Gastrocnemius medialis (tissue), 4 donors: ENCODE measurements at regions not wholly inside any gene's neighbourhood (a gene's known extent, or its start where the extent isn't known, plus 50 kb on each side); places are given as distances from the start of the nearest gene placed in this dataset.

ENCODE experiments used
- ATAC-seq, 2 donors: fragments of 150-250 bp; one replicate each; pipeline ENCODE4 v1.9.1; 2016
- DNase-seq, 2 donors: peaks; one replicate each; pipeline ENCODE4 v3.0.0-alpha.2; 2019
- H3K27ac ChIP-seq, 4 donors: fragments of 200-600 bp; sonication (generic); 1 replicate in 1 of 4; 2 replicates in 3 of 4; pipeline ENCODE4 v1.5.1; 2016 to 2018; ENCODE audit warnings: mild to moderate bottlenecking in 2 of 4, moderate library complexity in 1 of 4
- H3K27me3 ChIP-seq, 3 donors: fragments of 200-600 bp; sonication (generic) in 2 of 3; 1 replicate in 1 of 3; 2 replicates in 2 of 3; pipeline versions ENCODE4 v1.5.1 to v1.6.0; 2016 to 2019; ENCODE audit warnings: mild to moderate bottlenecking in 1 of 3, moderate library complexity in 1 of 3
- H3K36me3 ChIP-seq, 2 donors: fragments of 200-600 bp; sonication (generic) in 1 of 2; one replicate each; pipeline ENCODE4 v1.5.1; 2017 to 2018
- H3K4me1 ChIP-seq, 2 donors: fragments of 200-600 bp; sonication (generic) in 1 of 2; one replicate each; pipeline ENCODE4 v1.5.1; 2016 to 2017; ENCODE audit warnings: mild to moderate bottlenecking in 2 of 2
- H3K4me3 ChIP-seq, 4 donors: fragments of 200-600 bp; sonication (generic) in 3 of 4; 1 replicate in 1 of 4; 2 replicates in 3 of 4; pipeline ENCODE4 v1.5.1; 2016 to 2019; ENCODE audit warnings: mild to moderate bottlenecking in 2 of 4
- H3K9me3 ChIP-seq, 3 donors: fragments of 200-600 bp; sonication (generic) in 2 of 3; 1 replicate in 1 of 3; 2 replicates in 2 of 3; pipeline ENCODE4 v1.5.1; 2016 to 2019
- POLR2A ChIP-seq, 2 donors: fragments of 450-650 bp; IDR thresholded peaks; one replicate each; pipeline ENCODE4 v1.6.1; 2017; ENCODE audit warnings: antibody characterized with exemption in 2 of 2, mild to moderate bottlenecking in 2 of 2, moderate library complexity in 2 of 2
- in situ Hi-C, 4 donors: fragments of 200-750 bp; cut with MboI; loops; one replicate each; pipeline versions ENCODE4 v1.15.0 to v1.8.0; 2017; ENCODE audit warnings: low sequenced_read_pairs in 4 of 4
- intact Hi-C: fragments of 100-400 bp; cut with DNase I; formaldehyde crosslinking; loops from one replicate; pipeline ENCODE4 v1.15.1; 2023; ENCODE audit warnings: low total_unique reads
- TF ChIP-seq, protein P1 (sequence below), 5 experiments: fragments of 450-650 bp in 3 of 5; fragments of 200-600 bp in 2 of 5; sonication (generic) in 2 of 5; IDR thresholded peaks in 4 of 5; conservative IDR thresholded peaks in 1 of 5; 1 replicate in 4 of 5; 2 replicates in 1 of 5; pipeline ENCODE4 v1.5.1; 2016 to 2019; ENCODE audit warnings: antibody characterized with exemption in 5 of 5, mild to moderate bottlenecking in 3 of 5, moderate library complexity in 3 of 5

DNA sequence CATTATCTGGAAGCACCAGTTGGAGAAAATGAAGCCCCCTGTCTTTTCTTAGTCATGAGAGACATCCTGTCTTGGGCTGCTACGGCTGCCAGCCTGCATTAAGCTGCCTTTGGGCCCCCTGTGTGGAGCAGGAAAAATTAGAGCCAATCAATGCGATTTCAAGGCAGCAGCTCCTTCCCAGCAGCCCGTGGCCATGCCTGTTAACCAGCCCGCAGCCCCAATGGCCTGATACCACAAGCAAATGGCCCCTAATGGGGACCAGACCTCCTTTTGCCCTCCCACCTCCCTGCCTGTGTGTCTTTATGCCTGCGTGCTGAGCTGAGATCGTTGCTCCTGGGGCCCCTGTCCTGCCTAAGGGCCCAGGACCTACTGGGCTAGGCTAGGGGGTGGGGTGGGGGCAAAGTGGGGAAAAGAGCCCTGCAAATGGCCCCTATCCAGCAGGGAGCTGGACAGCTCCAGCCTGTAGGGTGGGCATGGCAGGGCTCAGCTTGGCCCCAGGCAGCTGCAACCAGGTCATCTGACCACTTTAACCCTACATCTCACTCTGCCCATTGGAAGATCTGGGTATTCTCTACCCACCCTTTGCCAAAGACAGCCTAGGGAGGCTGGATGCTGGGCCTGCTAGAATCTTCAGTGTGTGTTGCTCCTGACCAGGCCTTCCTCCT is 53.8 kb upstream of the MRPS22 start:
- DNase-seq (no peak), ATAC-seq (no peak)
- in situ Hi-C loops = no loop called here
- intact Hi-C loops = no loop called here
- H3K4me3 ChIP-seq = no peak overlapping the region
- no peak overlapping the region for H3K27ac ChIP-seq
- H3K9me3 ChIP-seq = no peaks in the 10 kb centered on the region
- TF ChIP-seq, protein P1, sequence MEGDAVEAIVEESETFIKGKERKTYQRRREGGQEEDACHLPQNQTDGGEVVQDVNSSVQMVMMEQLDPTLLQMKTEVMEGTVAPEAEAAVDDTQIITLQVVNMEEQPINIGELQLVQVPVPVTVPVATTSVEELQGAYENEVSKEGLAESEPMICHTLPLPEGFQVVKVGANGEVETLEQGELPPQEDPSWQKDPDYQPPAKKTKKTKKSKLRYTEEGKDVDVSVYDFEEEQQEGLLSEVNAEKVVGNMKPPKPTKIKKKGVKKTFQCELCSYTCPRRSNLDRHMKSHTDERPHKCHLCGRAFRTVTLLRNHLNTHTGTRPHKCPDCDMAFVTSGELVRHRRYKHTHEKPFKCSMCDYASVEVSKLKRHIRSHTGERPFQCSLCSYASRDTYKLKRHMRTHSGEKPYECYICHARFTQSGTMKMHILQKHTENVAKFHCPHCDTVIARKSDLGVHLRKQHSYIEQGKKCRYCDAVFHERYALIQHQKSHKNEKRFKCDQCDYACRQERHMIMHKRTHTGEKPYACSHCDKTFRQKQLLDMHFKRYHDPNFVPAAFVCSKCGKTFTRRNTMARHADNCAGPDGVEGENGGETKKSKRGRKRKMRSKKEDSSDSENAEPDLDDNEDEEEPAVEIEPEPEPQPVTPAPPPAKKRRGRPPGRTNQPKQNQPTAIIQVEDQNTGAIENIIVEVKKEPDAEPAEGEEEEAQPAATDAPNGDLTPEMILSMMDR (IDR thresholded peaks at IDR 0.05 in 4 of 5, conservative IDR thresholded peaks at IDR 0.05 in 1 of 5) = no peak
- no peak for TF ChIP-seq POLR2A (IDR thresholded peaks at IDR 0.05)
- H3K27me3 ChIP-seq = no peaks in the 10 kb centered on the region
- H3K4me1 ChIP-seq = no peaks in the 10 kb centered on the region
- no peaks in the 10 kb centered on the region for H3K36me3 ChIP-seq

DNA sequence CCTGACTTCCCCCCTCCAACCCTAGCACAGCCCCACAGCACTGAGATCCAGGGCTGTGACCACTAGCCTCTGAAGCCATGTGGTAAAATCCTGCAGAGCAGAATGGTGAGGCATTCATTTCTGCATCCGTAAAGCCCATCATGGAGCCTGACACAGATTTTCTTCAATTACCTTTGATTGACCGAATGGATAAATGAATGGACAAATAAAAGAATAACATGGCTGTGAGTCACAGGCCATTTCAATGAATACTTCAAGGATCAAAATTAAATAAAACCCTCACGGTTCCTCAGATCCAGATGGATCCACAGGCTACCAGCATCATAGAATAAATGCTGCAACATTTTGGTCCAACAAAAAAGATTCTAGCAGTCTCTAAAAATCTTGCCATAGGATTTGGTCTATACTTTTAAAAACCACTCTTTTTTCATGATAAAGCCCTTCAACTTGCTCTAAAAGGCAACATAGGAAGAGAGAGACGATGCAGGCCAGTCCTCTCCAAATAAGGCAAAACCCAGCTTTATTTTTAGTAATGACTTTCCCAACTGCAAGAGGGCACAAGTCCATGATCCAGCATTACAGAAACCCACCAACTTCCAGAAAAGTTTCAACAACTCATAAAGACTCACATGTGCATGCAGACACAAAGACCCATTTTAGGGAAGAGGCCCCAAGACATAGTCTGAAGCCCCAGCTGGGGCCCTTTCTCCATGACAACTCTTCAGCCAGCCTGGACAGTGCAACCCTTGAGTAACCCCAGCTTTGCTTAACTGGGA is 52.4 kb upstream of the MRPS22 start:
- no peak for ATAC-seq
- TF ChIP-seq POLR2A (IDR thresholded peaks at IDR 0.05) = no peak
- TF ChIP-seq, protein P1 (IDR thresholded peaks at IDR 0.05 in 4 of 5, conservative IDR thresholded peaks at IDR 0.05 in 1 of 5) = no peak
- in situ Hi-C loops = no loop called here
- no peaks in the 10 kb centered on the region for H3K36me3 ChIP-seq
- H3K27me3 ChIP-seq = no peaks in the 10 kb centered on the region
- H3K4me3 ChIP-seq = no peak overlapping the region
- no peak overlapping the region for H3K27ac ChIP-seq
- no peaks in the 10 kb centered on the region for H3K4me1 ChIP-seq
- no peak for DNase-seq
- intact Hi-C loops = no loop called here
- H3K9me3 ChIP-seq = no peaks in the 10 kb centered on the region

- no peak overlapping the region for H3K27ac ChIP-seq
- H3K27me3 ChIP-seq = no peaks in the 10 kb centered on the region
- no peaks in the 10 kb centered on the region for H3K9me3 ChIP-seq
- intact Hi-C loops (no loop called here), in situ Hi-C loops (no loop called here)
- H3K4me3 ChIP-seq = no peak overlapping the region
- no peaks in the 10 kb centered on the region for H3K36me3 ChIP-seq
- ATAC-seq (no peak), DNase-seq (no peak)
- H3K4me1 ChIP-seq = no peaks in the 10 kb centered on the region
- TF ChIP-seq POLR2A (IDR thresholded peaks at IDR 0.05) = no peak
- TF ChIP-seq, protein P1 (IDR thresholded peaks at IDR 0.05 in 4 of 5, conservative IDR thresholded peaks at IDR 0.05 in 1 of 5) = no peak
These were observed 51.6 kb upstream of the MRPS22 start for GRCh38 chr3:139292192-139292591.

DNA sequence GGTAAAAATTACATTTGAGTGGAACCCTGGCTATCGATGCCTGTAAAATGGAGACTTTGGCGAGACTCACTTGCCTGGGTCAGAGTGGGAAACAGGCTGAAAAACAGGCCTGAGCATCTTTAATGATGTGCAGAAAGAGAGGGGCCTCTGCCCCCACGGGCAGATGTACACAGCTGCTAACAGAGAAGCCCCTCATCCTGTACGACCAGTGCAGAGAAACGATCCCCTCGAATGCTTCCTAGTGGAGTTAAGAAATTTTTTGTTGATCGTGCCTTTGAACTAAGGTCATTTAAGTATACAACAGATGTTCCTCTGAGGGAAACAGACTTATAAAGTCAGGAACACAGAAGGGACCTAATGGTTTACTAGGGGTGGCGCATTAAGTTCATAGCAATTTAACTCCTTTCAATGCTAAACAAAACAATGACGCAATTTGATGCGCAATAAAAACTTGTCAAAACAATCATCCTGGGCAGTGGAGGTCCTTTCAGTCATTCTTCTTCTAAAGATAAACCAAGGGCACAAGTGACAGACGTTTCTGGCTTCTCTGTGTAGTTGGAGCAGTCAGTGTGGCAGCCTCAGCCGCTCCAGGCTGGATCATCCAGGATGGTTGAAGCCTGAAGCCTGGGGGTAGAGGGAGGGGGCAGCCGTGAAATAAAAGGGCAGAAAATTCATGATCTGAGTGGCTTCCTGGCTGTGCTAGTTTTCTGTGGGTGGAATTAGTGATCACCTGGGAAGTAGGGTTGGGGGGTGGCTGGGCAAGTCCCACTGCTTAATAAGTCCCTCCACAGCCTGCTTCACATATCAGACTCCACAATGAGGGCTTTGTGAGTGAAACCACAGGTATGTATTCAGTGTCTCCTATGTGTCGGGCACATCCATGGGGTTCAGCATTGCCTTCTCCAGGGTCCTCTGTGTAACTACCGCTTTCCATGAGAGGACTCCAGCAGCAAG is 50.8 kb upstream of the MRPS22 start:
- in situ Hi-C loops = no loop called here
- Histone ChIP-seq H3K27me3 (no peaks in the 10 kb centered on the region), H3K4me1 (no peaks in the 10 kb centered on the region), H3K36me3 (no peaks in the 10 kb centered on the region), H3K9me3 (no peaks in the 10 kb centered on the region), H3K4me3 (no peak overlapping the region), H3K27ac (no peak overlapping the region)
- TF ChIP-seq POLR2A (IDR thresholded peaks at IDR 0.05) = no peak
- TF ChIP-seq, protein P1 (IDR thresholded peaks at IDR 0.05 in 4 of 5, conservative IDR thresholded peaks at IDR 0.05 in 1 of 5) = no peak
- intact Hi-C loops = no loop called here
- ATAC-seq (no peak), DNase-seq (no peak)
